ENCODE measurements at regions not wholly inside any gene's neighbourhood (a gene's known extent, or its start where the extent isn't known, plus 50 kb on each side); places are given as distances from the start of the nearest gene placed in this dataset.

DNA sequence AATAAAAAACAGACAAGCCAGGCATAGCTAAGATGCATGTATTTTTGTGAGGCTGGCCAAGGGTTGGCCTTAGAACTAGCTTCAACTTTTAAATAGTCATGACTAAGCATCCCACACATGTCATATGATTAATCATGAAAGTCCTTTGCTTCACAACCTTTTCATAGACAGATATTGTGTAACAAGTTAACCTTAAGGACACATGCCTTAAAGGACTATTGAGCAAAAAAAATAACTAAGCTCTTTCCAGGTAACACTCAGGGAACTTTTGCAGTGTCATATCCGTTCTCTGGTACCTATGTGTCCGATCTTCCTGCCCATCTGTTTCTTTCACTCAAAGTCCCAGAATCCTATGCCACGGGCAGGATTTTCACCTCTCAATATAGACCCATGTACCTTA, 498.4 kb downstream of the STK39 start:
- TF ChIP-seq, protein P1, sequence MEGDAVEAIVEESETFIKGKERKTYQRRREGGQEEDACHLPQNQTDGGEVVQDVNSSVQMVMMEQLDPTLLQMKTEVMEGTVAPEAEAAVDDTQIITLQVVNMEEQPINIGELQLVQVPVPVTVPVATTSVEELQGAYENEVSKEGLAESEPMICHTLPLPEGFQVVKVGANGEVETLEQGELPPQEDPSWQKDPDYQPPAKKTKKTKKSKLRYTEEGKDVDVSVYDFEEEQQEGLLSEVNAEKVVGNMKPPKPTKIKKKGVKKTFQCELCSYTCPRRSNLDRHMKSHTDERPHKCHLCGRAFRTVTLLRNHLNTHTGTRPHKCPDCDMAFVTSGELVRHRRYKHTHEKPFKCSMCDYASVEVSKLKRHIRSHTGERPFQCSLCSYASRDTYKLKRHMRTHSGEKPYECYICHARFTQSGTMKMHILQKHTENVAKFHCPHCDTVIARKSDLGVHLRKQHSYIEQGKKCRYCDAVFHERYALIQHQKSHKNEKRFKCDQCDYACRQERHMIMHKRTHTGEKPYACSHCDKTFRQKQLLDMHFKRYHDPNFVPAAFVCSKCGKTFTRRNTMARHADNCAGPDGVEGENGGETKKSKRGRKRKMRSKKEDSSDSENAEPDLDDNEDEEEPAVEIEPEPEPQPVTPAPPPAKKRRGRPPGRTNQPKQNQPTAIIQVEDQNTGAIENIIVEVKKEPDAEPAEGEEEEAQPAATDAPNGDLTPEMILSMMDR (IDR thresholded peaks at IDR 0.05; ENCODE audit: low read depth, low read length, missing input control), result no peak
- TF ChIP-seq RAD21 (IDR thresholded peaks at IDR 0.05) (no peak), RXRA (IDR thresholded peaks at IDR 0.05) (no peak), TAF1 (conservative IDR thresholded peaks at IDR 0.05) (no peak)
- TF ChIP-seq, protein P2, sequence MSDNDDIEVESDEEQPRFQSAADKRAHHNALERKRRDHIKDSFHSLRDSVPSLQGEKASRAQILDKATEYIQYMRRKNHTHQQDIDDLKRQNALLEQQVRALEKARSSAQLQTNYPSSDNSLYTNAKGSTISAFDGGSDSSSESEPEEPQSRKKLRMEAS (IDR thresholded peaks at IDR 0.05), result no peak
- TF ChIP-seq, protein P3, sequence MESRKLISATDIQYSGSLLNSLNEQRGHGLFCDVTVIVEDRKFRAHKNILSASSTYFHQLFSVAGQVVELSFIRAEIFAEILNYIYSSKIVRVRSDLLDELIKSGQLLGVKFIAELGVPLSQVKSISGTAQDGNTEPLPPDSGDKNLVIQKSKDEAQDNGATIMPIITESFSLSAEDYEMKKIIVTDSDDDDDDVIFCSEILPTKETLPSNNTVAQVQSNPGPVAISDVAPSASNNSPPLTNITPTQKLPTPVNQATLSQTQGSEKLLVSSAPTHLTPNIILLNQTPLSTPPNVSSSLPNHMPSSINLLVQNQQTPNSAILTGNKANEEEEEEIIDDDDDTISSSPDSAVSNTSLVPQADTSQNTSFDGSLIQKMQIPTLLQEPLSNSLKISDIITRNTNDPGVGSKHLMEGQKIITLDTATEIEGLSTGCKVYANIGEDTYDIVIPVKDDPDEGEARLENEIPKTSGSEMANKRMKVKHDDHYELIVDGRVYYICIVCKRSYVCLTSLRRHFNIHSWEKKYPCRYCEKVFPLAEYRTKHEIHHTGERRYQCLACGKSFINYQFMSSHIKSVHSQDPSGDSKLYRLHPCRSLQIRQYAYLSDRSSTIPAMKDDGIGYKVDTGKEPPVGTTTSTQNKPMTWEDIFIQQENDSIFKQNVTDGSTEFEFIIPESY (IDR thresholded peaks at IDR 0.05), result no peak
- TF ChIP-seq, protein P4, sequence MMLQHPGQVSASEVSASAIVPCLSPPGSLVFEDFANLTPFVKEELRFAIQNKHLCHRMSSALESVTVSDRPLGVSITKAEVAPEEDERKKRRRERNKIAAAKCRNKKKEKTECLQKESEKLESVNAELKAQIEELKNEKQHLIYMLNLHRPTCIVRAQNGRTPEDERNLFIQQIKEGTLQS (IDR thresholded peaks at IDR 0.05), result no peak
